ENCODE measurements at regions not wholly inside any gene's neighbourhood (a gene's known extent, or its start where the extent isn't known, plus 50 kb on each side); places are given as distances from the start of the nearest gene placed in this dataset.

- TF ChIP-seq CTCF (IDR thresholded peaks at IDR 0.05) = no peak
- TF ChIP-seq POLR2AphosphoS5 (IDR thresholded peaks at IDR 0.05) = no peak
Measured at GRCh38 chr1:208479435-208479834, 235.3 kb upstream of the PLXNA2 start.
